Upper lobe of left lung (tissue), 4 donors: ENCODE measurements at regions not wholly inside any gene's neighbourhood (a gene's known extent, or its start where the extent isn't known, plus 50 kb on each side); places are given as distances from the start of the nearest gene placed in this dataset.

Source experiments
- EP300 ChIP-seq, 4 donors: sonication (generic); formaldehyde crosslinking; IDR thresholded peaks; one replicate each; pipeline ENCODE4 v1.5.1; 2017; ENCODE audit warnings: antibody characterized with exemption in 4 of 4, control low read depth in 2 of 4
- POLR2A ChIP-seq, 4 donors: fragments of 450-650 bp; IDR thresholded peaks; one replicate each; pipeline ENCODE4 v1.5.1; 2016 to 2017; ENCODE audit warnings: antibody characterized with exemption in 4 of 4, mild to moderate bottlenecking in 2 of 4
- POLR2AphosphoS5 ChIP-seq, 2 donors: sonication (generic); formaldehyde crosslinking; IDR thresholded peaks; one replicate each; pipeline ENCODE4 v1.5.1; 2017; ENCODE audit warnings: antibody characterized with exemption in 2 of 2
- TF ChIP-seq, protein P1 (sequence below), 6 experiments: fragments of 450-650 bp in 4 of 6; fragments of 200-600 bp in 2 of 6; sonication (generic) in 2 of 6; IDR thresholded peaks; one replicate each; pipeline ENCODE4 v1.5.1; 2016 to 2019; ENCODE audit warnings: antibody characterized with exemption in 6 of 6

DNA sequence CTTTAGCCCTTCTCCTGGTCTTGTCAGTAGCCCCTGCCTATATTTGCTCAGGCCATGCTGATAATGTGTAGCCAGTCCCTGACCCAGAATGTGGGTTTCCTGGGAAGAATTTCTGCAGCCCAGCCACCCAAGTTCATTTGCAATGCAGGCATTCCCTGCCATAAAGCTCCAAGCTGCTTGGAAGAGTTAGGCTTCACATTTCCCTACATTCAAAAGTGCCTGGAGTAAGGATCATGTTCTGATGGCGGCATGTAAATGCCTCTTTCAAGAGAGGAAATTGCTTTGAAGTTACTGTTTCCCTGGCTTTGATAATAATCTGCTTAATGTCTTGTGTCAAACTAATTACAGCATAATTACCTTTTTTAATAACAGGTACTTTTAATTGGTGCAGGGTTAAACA, 266.1 kb downstream of the MIAT start:
- TF ChIP-seq, protein P1, sequence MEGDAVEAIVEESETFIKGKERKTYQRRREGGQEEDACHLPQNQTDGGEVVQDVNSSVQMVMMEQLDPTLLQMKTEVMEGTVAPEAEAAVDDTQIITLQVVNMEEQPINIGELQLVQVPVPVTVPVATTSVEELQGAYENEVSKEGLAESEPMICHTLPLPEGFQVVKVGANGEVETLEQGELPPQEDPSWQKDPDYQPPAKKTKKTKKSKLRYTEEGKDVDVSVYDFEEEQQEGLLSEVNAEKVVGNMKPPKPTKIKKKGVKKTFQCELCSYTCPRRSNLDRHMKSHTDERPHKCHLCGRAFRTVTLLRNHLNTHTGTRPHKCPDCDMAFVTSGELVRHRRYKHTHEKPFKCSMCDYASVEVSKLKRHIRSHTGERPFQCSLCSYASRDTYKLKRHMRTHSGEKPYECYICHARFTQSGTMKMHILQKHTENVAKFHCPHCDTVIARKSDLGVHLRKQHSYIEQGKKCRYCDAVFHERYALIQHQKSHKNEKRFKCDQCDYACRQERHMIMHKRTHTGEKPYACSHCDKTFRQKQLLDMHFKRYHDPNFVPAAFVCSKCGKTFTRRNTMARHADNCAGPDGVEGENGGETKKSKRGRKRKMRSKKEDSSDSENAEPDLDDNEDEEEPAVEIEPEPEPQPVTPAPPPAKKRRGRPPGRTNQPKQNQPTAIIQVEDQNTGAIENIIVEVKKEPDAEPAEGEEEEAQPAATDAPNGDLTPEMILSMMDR (IDR thresholded peaks at IDR 0.05): no peak
- no peak for TF ChIP-seq POLR2A (IDR thresholded peaks at IDR 0.05)
- no peak for TF ChIP-seq POLR2AphosphoS5 (IDR thresholded peaks at IDR 0.05)
- no peak for TF ChIP-seq EP300 (IDR thresholded peaks at IDR 0.05)
